ENCODE measurements at regions not wholly inside any gene's neighbourhood (a gene's known extent, or its start where the extent isn't known, plus 50 kb on each side); places are given as distances from the start of the nearest gene placed in this dataset.

- Mint-ChIP-seq H3K4me3 (ENCODE audit: unreplicated experiment) (no peak overlapping the region), H3K4me1 (ENCODE audit: low read depth) (peaks cover 29% of the 10 kb centered on the region), H3K9me3 (ENCODE audit: low read depth) (peaks cover 4% of the 10 kb centered on the region), H3K27ac (ENCODE audit: unreplicated experiment) (peak overlapping the region; percentile 34), H3K36me3 (ENCODE audit: low read depth) (no peaks in the 10 kb centered on the region), H3K27me3 (ENCODE audit: low read depth) (no peaks in the 10 kb centered on the region)
- no peak for DNase-seq (ENCODE audit: low spot score)
- TF ChIP-seq, protein P1, sequence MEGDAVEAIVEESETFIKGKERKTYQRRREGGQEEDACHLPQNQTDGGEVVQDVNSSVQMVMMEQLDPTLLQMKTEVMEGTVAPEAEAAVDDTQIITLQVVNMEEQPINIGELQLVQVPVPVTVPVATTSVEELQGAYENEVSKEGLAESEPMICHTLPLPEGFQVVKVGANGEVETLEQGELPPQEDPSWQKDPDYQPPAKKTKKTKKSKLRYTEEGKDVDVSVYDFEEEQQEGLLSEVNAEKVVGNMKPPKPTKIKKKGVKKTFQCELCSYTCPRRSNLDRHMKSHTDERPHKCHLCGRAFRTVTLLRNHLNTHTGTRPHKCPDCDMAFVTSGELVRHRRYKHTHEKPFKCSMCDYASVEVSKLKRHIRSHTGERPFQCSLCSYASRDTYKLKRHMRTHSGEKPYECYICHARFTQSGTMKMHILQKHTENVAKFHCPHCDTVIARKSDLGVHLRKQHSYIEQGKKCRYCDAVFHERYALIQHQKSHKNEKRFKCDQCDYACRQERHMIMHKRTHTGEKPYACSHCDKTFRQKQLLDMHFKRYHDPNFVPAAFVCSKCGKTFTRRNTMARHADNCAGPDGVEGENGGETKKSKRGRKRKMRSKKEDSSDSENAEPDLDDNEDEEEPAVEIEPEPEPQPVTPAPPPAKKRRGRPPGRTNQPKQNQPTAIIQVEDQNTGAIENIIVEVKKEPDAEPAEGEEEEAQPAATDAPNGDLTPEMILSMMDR (IDR thresholded peaks at IDR 0.05): no peak
These were observed 1584.3 kb upstream of the ACVR2A start for GRCh38 chr2:146260551-146260950.

GRCh38 chr2:146259816-146260215 lies 1585.0 kb upstream of the ACVR2A start:
- peaks cover 4% of the 10 kb centered on the region for H3K9me3 Mint-ChIP-seq (ENCODE audit: low read depth)
- TF ChIP-seq, protein P1 (IDR thresholded peaks at IDR 0.05): no peak

GRCh38 chr2:146258071-146258470 lies 1586.8 kb upstream of the ACVR2A start:
- Mint-ChIP-seq H3K9me3 (ENCODE audit: low read depth) (no peaks in the 10 kb centered on the region), H3K4me1 (ENCODE audit: low read depth) (peaks cover 29% of the 10 kb centered on the region), H3K27ac (ENCODE audit: unreplicated experiment) (no peak overlapping the region), H3K27me3 (ENCODE audit: low read depth) (no peaks in the 10 kb centered on the region), H3K4me3 (ENCODE audit: unreplicated experiment) (no peak overlapping the region), H3K36me3 (ENCODE audit: low read depth) (no peaks in the 10 kb centered on the region)
- TF ChIP-seq, protein P1 (IDR thresholded peaks at IDR 0.05): no peak
- no peak for DNase-seq (ENCODE audit: low spot score)

More at GRCh38 chr2:146259816-146260215, 1585.0 kb upstream of the ACVR2A start:
- H3K36me3 Mint-ChIP-seq (ENCODE audit: low read depth): no peaks in the 10 kb centered on the region
- H3K27me3 Mint-ChIP-seq (ENCODE audit: low read depth): no peaks in the 10 kb centered on the region
- no peak overlapping the region for H3K4me3 Mint-ChIP-seq (ENCODE audit: unreplicated experiment)
- DNase-seq (ENCODE audit: low spot score): no peak
- peaks cover 29% of the 10 kb centered on the region for H3K4me1 Mint-ChIP-seq (ENCODE audit: low read depth)
- peak overlapping the region; percentile 34 for H3K27ac Mint-ChIP-seq (ENCODE audit: unreplicated experiment)

- Mint-ChIP-seq H3K4me3 (ENCODE audit: unreplicated experiment) (no peak overlapping the region), H3K36me3 (ENCODE audit: low read depth) (no peaks in the 10 kb centered on the region), H3K9me3 (ENCODE audit: low read depth) (peaks cover 2% of the 10 kb centered on the region), H3K27ac (ENCODE audit: unreplicated experiment) (no peak overlapping the region), H3K27me3 (ENCODE audit: low read depth) (no peaks in the 10 kb centered on the region), H3K4me1 (ENCODE audit: low read depth) (peaks cover 4% of the 10 kb centered on the region)
- DNase-seq (ENCODE audit: low spot score): no peak
- TF ChIP-seq, protein P1 (IDR thresholded peaks at IDR 0.05): no peak
These were observed 1592.7 kb upstream of the ACVR2A start for GRCh38 chr2:146252119-146252518.

DNA sequence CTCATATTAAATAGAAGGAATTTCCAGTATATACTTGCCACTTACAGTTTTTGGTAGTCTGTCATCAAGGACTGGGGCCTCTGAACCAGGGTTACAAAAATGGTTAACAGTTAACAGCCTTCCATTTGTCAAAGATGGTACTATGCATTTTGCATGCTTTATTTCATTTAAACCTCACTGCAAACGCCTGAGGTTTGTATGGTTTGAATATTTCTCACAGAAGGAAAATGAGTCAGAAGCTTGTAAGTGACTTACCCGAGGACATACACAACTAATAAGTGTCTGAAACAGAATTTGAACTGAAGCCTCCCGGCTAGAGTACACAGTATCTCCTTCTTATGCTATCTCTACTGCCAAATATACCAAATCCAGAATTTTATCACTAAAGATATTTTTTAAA lies 1593.5 kb upstream of the ACVR2A start:
- Mint-ChIP-seq H3K4me1 (ENCODE audit: low read depth) (peaks cover 12% of the 10 kb centered on the region), H3K27me3 (ENCODE audit: low read depth) (no peaks in the 10 kb centered on the region), H3K4me3 (ENCODE audit: unreplicated experiment) (no peak overlapping the region), H3K9me3 (ENCODE audit: low read depth) (peaks cover 2% of the 10 kb centered on the region), H3K27ac (ENCODE audit: unreplicated experiment) (no peak overlapping the region), H3K36me3 (ENCODE audit: low read depth) (no peaks in the 10 kb centered on the region)
- DNase-seq (ENCODE audit: low spot score): no peak
- TF ChIP-seq, protein P1 (IDR thresholded peaks at IDR 0.05): no peak
